ENCODE measurements at regions not wholly inside any gene's neighbourhood (a gene's known extent, or its start where the extent isn't known, plus 50 kb on each side); places are given as distances from the start of the nearest gene placed in this dataset.

- H3K4me1 ChIP-seq (ENCODE audit: control insufficient read depth in 2 of 2, insufficient read depth in 2 of 2, low read length in 1 of 2), result no peaks in the 10 kb centered on the region
- WGBS, 2 donors, result 66 to 77% methylated on average over 5 of the region's 5 CpGs
Observed at GRCh38 chr2:187126247-187127005, 277.5 kb upstream of the ZSWIM2 start.

GRCh38 chr2:187125318-187125717, 276.3 kb upstream of the ZSWIM2 start:
- Histone ChIP-seq H3K36me3 (ENCODE audit: control insufficient read depth in 2 of 2, insufficient read depth in 2 of 2, low read length in 1 of 2) (no peaks in the 10 kb centered on the region), H3K4me1 (ENCODE audit: control insufficient read depth in 2 of 2, insufficient read depth in 2 of 2, low read length in 1 of 2) (no peaks in the 10 kb centered on the region), H3K27me3 (ENCODE audit: control insufficient read depth in 1 of 2, insufficient read depth in 2 of 2, low read length in 2 of 2) (no peaks in the 10 kb centered on the region), H3K9me3 (ENCODE audit: control insufficient read depth in 2 of 2, insufficient read depth in 1 of 2, low read depth in 1 of 2, low read length in 1 of 2) (no peaks in the 10 kb centered on the region), H3K27ac (ENCODE audit: low read depth in 2 of 2, low read length in 1 of 2) (no peak overlapping the region), H3K4me3 (ENCODE audit: low read depth in 1 of 2, low read length in 2 of 2) (no peak overlapping the region)

More at GRCh38 chr2:187126247-187127005, 277.5 kb upstream of the ZSWIM2 start:
- H3K36me3 ChIP-seq (ENCODE audit: control insufficient read depth in 2 of 2, insufficient read depth in 2 of 2, low read length in 1 of 2), result no peaks in the 10 kb centered on the region
- H3K27me3 ChIP-seq (ENCODE audit: control insufficient read depth in 1 of 2, insufficient read depth in 2 of 2, low read length in 2 of 2), result no peaks in the 10 kb centered on the region
- no peak overlapping the region for H3K4me3 ChIP-seq (ENCODE audit: low read depth in 1 of 2, low read length in 2 of 2)
- H3K27ac ChIP-seq (ENCODE audit: low read depth in 2 of 2, low read length in 1 of 2), result no peak overlapping the region
- no peaks in the 10 kb centered on the region for H3K9me3 ChIP-seq (ENCODE audit: control insufficient read depth in 2 of 2, insufficient read depth in 1 of 2, low read depth in 1 of 2, low read length in 1 of 2)

- H3K27ac ChIP-seq (ENCODE audit: low read depth in 2 of 2, low read length in 1 of 2), result no peak overlapping the region
- H3K4me3 ChIP-seq (ENCODE audit: low read depth in 1 of 2, low read length in 2 of 2), result no peak overlapping the region
- H3K4me1 ChIP-seq (ENCODE audit: control insufficient read depth in 2 of 2, insufficient read depth in 2 of 2, low read length in 1 of 2), result no peaks in the 10 kb centered on the region
- 48 to 64% methylated on average over 3 of the region's 3 CpGs for WGBS, 2 donors
- H3K9me3 ChIP-seq (ENCODE audit: control insufficient read depth in 2 of 2, insufficient read depth in 1 of 2, low read depth in 1 of 2, low read length in 1 of 2), result no peaks in the 10 kb centered on the region
- H3K36me3 ChIP-seq (ENCODE audit: control insufficient read depth in 2 of 2, insufficient read depth in 2 of 2, low read length in 1 of 2), result no peaks in the 10 kb centered on the region
- no peaks in the 10 kb centered on the region for H3K27me3 ChIP-seq (ENCODE audit: control insufficient read depth in 1 of 2, insufficient read depth in 2 of 2, low read length in 2 of 2)
Observed at GRCh38 chr2:187124529-187124928, 275.6 kb upstream of the ZSWIM2 start.

GRCh38 chr2:187118331-187119099, 269.5 kb upstream of the ZSWIM2 start:
- Histone ChIP-seq H3K36me3 (ENCODE audit: control insufficient read depth in 2 of 2, insufficient read depth in 2 of 2, low read length in 1 of 2) (no peaks in the 10 kb centered on the region), H3K27ac (ENCODE audit: low read depth in 2 of 2, low read length in 1 of 2) (no peak overlapping the region), H3K27me3 (ENCODE audit: control insufficient read depth in 1 of 2, insufficient read depth in 2 of 2, low read length in 2 of 2) (no peaks in the 10 kb centered on the region), H3K4me1 (ENCODE audit: control insufficient read depth in 2 of 2, insufficient read depth in 2 of 2, low read length in 1 of 2) (no peaks in the 10 kb centered on the region), H3K4me3 (ENCODE audit: low read depth in 1 of 2, low read length in 2 of 2) (no peak overlapping the region), H3K9me3 (ENCODE audit: control insufficient read depth in 2 of 2, insufficient read depth in 1 of 2, low read depth in 1 of 2, low read length in 1 of 2) (no peaks in the 10 kb centered on the region)
- WGBS, 2 donors, result 73 to 75% methylated on average over 10 of the region's 10 CpGs

GRCh38 chr2:187117483-187117882, 268.5 kb upstream of the ZSWIM2 start:
- no peaks in the 10 kb centered on the region for H3K4me1 ChIP-seq (ENCODE audit: control insufficient read depth in 2 of 2, insufficient read depth in 2 of 2, low read length in 1 of 2)
- H3K27me3 ChIP-seq (ENCODE audit: control insufficient read depth in 1 of 2, insufficient read depth in 2 of 2, low read length in 2 of 2), result no peaks in the 10 kb centered on the region
- H3K27ac ChIP-seq (ENCODE audit: low read depth in 2 of 2, low read length in 1 of 2), result no peak overlapping the region
- H3K4me3 ChIP-seq (ENCODE audit: low read depth in 1 of 2, low read length in 2 of 2), result no peak overlapping the region
- H3K9me3 ChIP-seq (ENCODE audit: control insufficient read depth in 2 of 2, insufficient read depth in 1 of 2, low read depth in 1 of 2, low read length in 1 of 2), result no peaks in the 10 kb centered on the region
- no peaks in the 10 kb centered on the region for H3K36me3 ChIP-seq (ENCODE audit: control insufficient read depth in 2 of 2, insufficient read depth in 2 of 2, low read length in 1 of 2)
- 67 to 78% methylated on average over 1 of the region's 1 CpG for WGBS, 2 donors

- H3K36me3 ChIP-seq (ENCODE audit: control insufficient read depth in 2 of 2, insufficient read depth in 2 of 2, low read length in 1 of 2), result no peaks in the 10 kb centered on the region
- H3K27ac ChIP-seq (ENCODE audit: low read depth in 2 of 2, low read length in 1 of 2), result no peak overlapping the region
- no peaks in the 10 kb centered on the region for H3K27me3 ChIP-seq (ENCODE audit: control insufficient read depth in 1 of 2, insufficient read depth in 2 of 2, low read length in 2 of 2)
- no peaks in the 10 kb centered on the region for H3K4me1 ChIP-seq (ENCODE audit: control insufficient read depth in 2 of 2, insufficient read depth in 2 of 2, low read length in 1 of 2)
- no peak overlapping the region for H3K4me3 ChIP-seq (ENCODE audit: low read depth in 1 of 2, low read length in 2 of 2)
- 72 to 85% methylated on average over 1 of the region's 1 CpG for WGBS, 2 donors
- H3K9me3 ChIP-seq (ENCODE audit: control insufficient read depth in 2 of 2, insufficient read depth in 1 of 2, low read depth in 1 of 2, low read length in 1 of 2), result no peaks in the 10 kb centered on the region
Observed at GRCh38 chr2:187115627-187116026, 266.7 kb upstream of the ZSWIM2 start.

- Histone ChIP-seq H3K4me3 (ENCODE audit: low read depth in 1 of 2, low read length in 2 of 2) (no peak overlapping the region), H3K27me3 (ENCODE audit: control insufficient read depth in 1 of 2, insufficient read depth in 2 of 2, low read length in 2 of 2) (no peaks in the 10 kb centered on the region), H3K36me3 (ENCODE audit: control insufficient read depth in 2 of 2, insufficient read depth in 2 of 2, low read length in 1 of 2) (no peaks in the 10 kb centered on the region), H3K4me1 (ENCODE audit: control insufficient read depth in 2 of 2, insufficient read depth in 2 of 2, low read length in 1 of 2) (no peaks in the 10 kb centered on the region), H3K9me3 (ENCODE audit: control insufficient read depth in 2 of 2, insufficient read depth in 1 of 2, low read depth in 1 of 2, low read length in 1 of 2) (no peaks in the 10 kb centered on the region), H3K27ac (ENCODE audit: low read depth in 2 of 2, low read length in 1 of 2) (no peak overlapping the region)
- WGBS, 2 donors, result 88 to 95% methylated on average over 2 of the region's 2 CpGs
Observed at GRCh38 chr2:187107001-187107400, 258.0 kb upstream of the ZSWIM2 start.

- no peak overlapping the region for H3K4me3 ChIP-seq (ENCODE audit: low read depth in 1 of 2, low read length in 2 of 2)
- H3K9me3 ChIP-seq (ENCODE audit: control insufficient read depth in 2 of 2, insufficient read depth in 1 of 2, low read depth in 1 of 2, low read length in 1 of 2), result no peaks in the 10 kb centered on the region
- no peaks in the 10 kb centered on the region for H3K4me1 ChIP-seq (ENCODE audit: control insufficient read depth in 2 of 2, insufficient read depth in 2 of 2, low read length in 1 of 2)
- no peak overlapping the region for H3K27ac ChIP-seq (ENCODE audit: low read depth in 2 of 2, low read length in 1 of 2)
- H3K36me3 ChIP-seq (ENCODE audit: control insufficient read depth in 2 of 2, insufficient read depth in 2 of 2, low read length in 1 of 2), result no peaks in the 10 kb centered on the region
- 40 to 57% methylated on average over 3 of the region's 3 CpGs for WGBS, 2 donors
- no peaks in the 10 kb centered on the region for H3K27me3 ChIP-seq (ENCODE audit: control insufficient read depth in 1 of 2, insufficient read depth in 2 of 2, low read length in 2 of 2)
Observed at GRCh38 chr2:187105218-187105617, 256.2 kb upstream of the ZSWIM2 start.

GRCh38 chr2:187102381-187102780, 253.4 kb upstream of the ZSWIM2 start:
- no peak overlapping the region for H3K4me3 ChIP-seq (ENCODE audit: low read depth in 1 of 2, low read length in 2 of 2)
- H3K9me3 ChIP-seq (ENCODE audit: control insufficient read depth in 2 of 2, insufficient read depth in 1 of 2, low read depth in 1 of 2, low read length in 1 of 2), result no peaks in the 10 kb centered on the region

GRCh38 chr2:187098154-187098553, 249.2 kb upstream of the ZSWIM2 start:
- no peaks in the 10 kb centered on the region for H3K9me3 ChIP-seq (ENCODE audit: control insufficient read depth in 2 of 2, insufficient read depth in 1 of 2, low read depth in 1 of 2, low read length in 1 of 2)
- H3K4me3 ChIP-seq (ENCODE audit: low read depth in 1 of 2, low read length in 2 of 2), result no peak overlapping the region
- no peak overlapping the region for H3K27ac ChIP-seq (ENCODE audit: low read depth in 2 of 2, low read length in 1 of 2)
- no peaks in the 10 kb centered on the region for H3K36me3 ChIP-seq (ENCODE audit: control insufficient read depth in 2 of 2, insufficient read depth in 2 of 2, low read length in 1 of 2)
- no peaks in the 10 kb centered on the region for H3K4me1 ChIP-seq (ENCODE audit: control insufficient read depth in 2 of 2, insufficient read depth in 2 of 2, low read length in 1 of 2)
- 74 to 81% methylated on average over 1 of the region's 1 CpG for WGBS, 2 donors
- H3K27me3 ChIP-seq (ENCODE audit: control insufficient read depth in 1 of 2, insufficient read depth in 2 of 2, low read length in 2 of 2), result no peaks in the 10 kb centered on the region

More at GRCh38 chr2:187102381-187102780, 253.4 kb upstream of the ZSWIM2 start:
- H3K27me3 ChIP-seq (ENCODE audit: control insufficient read depth in 1 of 2, insufficient read depth in 2 of 2, low read length in 2 of 2), result no peaks in the 10 kb centered on the region
- H3K27ac ChIP-seq (ENCODE audit: low read depth in 2 of 2, low read length in 1 of 2), result no peak overlapping the region
- H3K4me1 ChIP-seq (ENCODE audit: control insufficient read depth in 2 of 2, insufficient read depth in 2 of 2, low read length in 1 of 2), result no peaks in the 10 kb centered on the region
- no peaks in the 10 kb centered on the region for H3K36me3 ChIP-seq (ENCODE audit: control insufficient read depth in 2 of 2, insufficient read depth in 2 of 2, low read length in 1 of 2)
